ENCODE measurements at regions not wholly inside any gene's neighbourhood (a gene's known extent, or its start where the extent isn't known, plus 50 kb on each side); places are given as distances from the start of the nearest gene placed in this dataset.

DNA sequence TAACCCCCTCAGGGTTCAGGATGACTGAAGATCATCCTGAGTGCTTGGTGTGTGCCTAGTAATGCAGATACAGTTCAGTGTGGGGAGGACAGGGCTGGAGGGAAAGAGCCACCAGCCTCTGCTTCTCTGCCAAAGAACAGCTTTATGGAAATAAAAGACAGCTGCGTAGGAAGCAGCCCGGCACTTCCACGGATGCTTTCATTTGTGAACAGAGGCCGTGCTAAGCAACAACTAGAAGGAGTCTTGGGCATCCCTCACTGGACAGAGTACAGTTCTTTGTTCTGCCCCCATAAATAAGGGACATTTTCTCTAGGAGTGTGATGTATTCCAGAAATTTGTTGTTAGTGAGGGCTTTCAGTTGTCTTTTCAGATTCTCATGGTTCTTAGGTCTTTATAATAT, 194.8 kb upstream of the RGMA start:
- Mint-ChIP-seq H3K36me3 (ENCODE audit: low read depth) (no peaks in the 10 kb centered on the region), H3K4me1 (peaks cover 67% of the 10 kb centered on the region), H3K27me3 (ENCODE audit: low read depth) (no peaks in the 10 kb centered on the region), H3K4me3 (peak overlapping the region; percentile 59), H3K27ac (ENCODE audit: unreplicated experiment) (peak overlapping the region; percentile 85), H3K9me3 (no peaks in the 10 kb centered on the region)
- no peak for DNase-seq (ENCODE audit: low read depth, low spot score)
- TF ChIP-seq, protein P1, sequence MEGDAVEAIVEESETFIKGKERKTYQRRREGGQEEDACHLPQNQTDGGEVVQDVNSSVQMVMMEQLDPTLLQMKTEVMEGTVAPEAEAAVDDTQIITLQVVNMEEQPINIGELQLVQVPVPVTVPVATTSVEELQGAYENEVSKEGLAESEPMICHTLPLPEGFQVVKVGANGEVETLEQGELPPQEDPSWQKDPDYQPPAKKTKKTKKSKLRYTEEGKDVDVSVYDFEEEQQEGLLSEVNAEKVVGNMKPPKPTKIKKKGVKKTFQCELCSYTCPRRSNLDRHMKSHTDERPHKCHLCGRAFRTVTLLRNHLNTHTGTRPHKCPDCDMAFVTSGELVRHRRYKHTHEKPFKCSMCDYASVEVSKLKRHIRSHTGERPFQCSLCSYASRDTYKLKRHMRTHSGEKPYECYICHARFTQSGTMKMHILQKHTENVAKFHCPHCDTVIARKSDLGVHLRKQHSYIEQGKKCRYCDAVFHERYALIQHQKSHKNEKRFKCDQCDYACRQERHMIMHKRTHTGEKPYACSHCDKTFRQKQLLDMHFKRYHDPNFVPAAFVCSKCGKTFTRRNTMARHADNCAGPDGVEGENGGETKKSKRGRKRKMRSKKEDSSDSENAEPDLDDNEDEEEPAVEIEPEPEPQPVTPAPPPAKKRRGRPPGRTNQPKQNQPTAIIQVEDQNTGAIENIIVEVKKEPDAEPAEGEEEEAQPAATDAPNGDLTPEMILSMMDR (conservative IDR thresholded peaks at IDR 0.05): no peak

DNA sequence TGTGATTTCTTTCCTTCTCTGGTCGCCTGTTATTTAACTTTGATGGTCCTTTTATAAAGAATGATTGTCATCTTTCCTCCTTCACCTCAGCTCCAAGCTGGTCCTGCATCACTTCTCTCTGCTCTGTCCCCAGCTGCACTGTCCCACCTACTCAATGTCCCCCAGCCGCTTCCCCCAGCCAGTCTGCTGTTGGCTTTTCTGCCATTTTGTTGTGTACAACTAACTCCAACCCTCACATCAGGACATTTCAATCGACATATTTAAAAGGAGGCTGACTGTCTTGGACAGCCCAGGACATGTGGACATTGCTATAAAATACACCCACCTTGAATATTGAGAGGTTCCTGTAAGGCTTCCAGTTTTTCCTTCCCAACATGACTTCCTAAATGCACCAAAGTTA, 193.8 kb upstream of the RGMA start:
- TF ChIP-seq, protein P1 (conservative IDR thresholded peaks at IDR 0.05): no peak
- H3K4me1 Mint-ChIP-seq: peaks cover 71% of the 10 kb centered on the region
- DNase-seq (ENCODE audit: low read depth, low spot score): no peak
- H3K36me3 Mint-ChIP-seq (ENCODE audit: low read depth): no peaks in the 10 kb centered on the region
- no peak overlapping the region for H3K4me3 Mint-ChIP-seq
- H3K27ac Mint-ChIP-seq (ENCODE audit: unreplicated experiment): peak overlapping the region; percentile 97
- no peaks in the 10 kb centered on the region for H3K9me3 Mint-ChIP-seq
- no peaks in the 10 kb centered on the region for H3K27me3 Mint-ChIP-seq (ENCODE audit: low read depth)

DNA sequence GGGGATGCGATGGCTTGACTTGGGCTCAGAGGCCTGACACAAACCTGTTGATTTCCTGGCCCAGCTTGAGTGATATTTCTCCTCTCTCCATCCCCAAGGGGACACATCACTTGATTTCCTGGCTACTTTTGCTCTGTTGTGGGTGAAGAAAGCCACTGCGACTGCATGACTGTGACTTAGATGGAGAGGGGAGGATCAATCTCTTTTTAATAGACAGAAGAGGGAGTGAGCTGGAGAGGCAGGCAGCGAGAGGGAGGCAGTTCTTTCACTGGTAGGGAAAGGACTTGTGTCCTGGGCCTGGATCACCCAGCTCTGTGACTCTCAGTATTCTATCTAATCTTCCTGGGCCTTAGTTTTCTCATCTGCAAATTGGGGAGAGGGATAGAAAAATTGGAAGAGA, 189.8 kb upstream of the RGMA start:
- Mint-ChIP-seq H3K4me3 (no peak overlapping the region), H3K27ac (ENCODE audit: unreplicated experiment) (peak overlapping the region; percentile 86), H3K36me3 (ENCODE audit: low read depth) (no peaks in the 10 kb centered on the region), H3K4me1 (peaks cover 67% of the 10 kb centered on the region), H3K9me3 (no peaks in the 10 kb centered on the region), H3K27me3 (ENCODE audit: low read depth) (no peaks in the 10 kb centered on the region)
- TF ChIP-seq, protein P1 (conservative IDR thresholded peaks at IDR 0.05): no peak
- no peak for DNase-seq (ENCODE audit: low read depth, low spot score)

DNA sequence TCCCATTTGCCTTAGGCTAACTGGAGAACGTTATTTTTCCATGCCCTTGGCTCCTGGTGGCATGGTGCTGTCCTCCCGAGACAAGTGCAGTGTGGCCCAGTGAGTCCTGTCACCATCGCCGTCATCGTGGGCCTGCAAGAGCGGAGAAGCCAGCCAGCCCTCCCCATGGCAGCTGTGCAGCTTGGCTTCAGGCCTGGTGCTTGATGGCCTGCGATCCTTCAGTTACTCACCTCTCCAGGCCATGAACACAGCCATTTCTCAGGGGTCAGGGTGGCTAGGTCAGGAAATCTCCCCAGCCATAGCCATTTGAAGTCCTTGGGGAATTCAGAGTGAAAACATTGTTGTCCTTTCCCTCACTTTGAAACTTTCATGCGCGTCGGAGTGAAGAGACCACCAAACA, 189.0 kb upstream of the RGMA start:
- no peak for DNase-seq (ENCODE audit: low read depth, low spot score)
- no peaks in the 10 kb centered on the region for H3K9me3 Mint-ChIP-seq
- peaks cover 67% of the 10 kb centered on the region for H3K4me1 Mint-ChIP-seq
- peak overlapping the region; percentile 45 for H3K4me3 Mint-ChIP-seq
- H3K36me3 Mint-ChIP-seq (ENCODE audit: low read depth): no peaks in the 10 kb centered on the region
- H3K27ac Mint-ChIP-seq (ENCODE audit: unreplicated experiment): peak overlapping the region; percentile 86
- TF ChIP-seq, protein P1 (conservative IDR thresholded peaks at IDR 0.05): no peak
- H3K27me3 Mint-ChIP-seq (ENCODE audit: low read depth): no peaks in the 10 kb centered on the region

DNA sequence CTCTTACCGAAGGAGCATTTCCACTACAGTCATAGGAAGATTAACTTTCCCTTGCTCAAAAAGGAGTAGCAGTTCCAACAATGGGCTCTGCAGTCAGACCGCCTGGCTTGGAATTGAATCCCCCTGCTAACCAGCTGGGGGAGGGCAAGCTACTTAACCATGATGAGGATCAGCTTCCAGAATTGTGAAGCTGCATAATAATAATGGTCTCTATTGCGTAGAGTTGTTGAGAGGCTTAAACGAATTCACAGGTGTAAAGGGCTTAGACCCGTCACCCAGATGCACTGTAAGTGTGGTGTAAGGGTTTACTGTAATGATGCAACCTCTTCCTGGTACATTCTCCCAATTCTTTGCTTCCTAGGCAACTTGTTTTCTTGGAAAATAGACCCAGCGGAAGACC, 185.2 kb upstream of the RGMA start:
- H3K27ac Mint-ChIP-seq (ENCODE audit: unreplicated experiment): peak overlapping the region; percentile 22
- H3K9me3 Mint-ChIP-seq: no peaks in the 10 kb centered on the region
- H3K4me1 Mint-ChIP-seq: peaks cover 75% of the 10 kb centered on the region
- no peaks in the 10 kb centered on the region for H3K27me3 Mint-ChIP-seq (ENCODE audit: low read depth)
- no peak for DNase-seq (ENCODE audit: low read depth, low spot score)
- TF ChIP-seq, protein P1 (conservative IDR thresholded peaks at IDR 0.05): no peak
- H3K36me3 Mint-ChIP-seq (ENCODE audit: low read depth): no peaks in the 10 kb centered on the region
- peak overlapping the region; percentile 14 for H3K4me3 Mint-ChIP-seq

DNA sequence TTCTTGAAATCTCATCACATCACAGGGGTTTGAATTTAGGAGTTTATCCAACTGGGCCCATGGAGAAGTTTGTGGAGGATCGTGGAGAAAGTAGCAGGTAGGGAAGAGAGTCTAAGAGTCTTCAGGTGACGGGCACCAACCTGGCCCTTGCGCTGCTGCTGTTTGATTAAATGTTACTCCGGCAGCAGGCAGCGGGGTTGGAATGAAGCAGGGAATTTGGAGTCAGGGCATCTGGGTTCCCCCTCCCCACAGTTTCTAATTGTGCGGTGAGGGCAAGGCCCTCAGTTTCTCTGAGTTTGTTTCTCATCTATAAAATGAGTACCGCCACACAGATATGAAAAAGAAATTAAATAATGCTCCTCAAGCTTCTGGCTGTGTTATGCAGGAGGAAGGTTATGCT, 182.9 kb upstream of the RGMA start:
- TF ChIP-seq, protein P1 (conservative IDR thresholded peaks at IDR 0.05): no peak
- H3K36me3 Mint-ChIP-seq (ENCODE audit: low read depth): no peaks in the 10 kb centered on the region
- no peaks in the 10 kb centered on the region for H3K27me3 Mint-ChIP-seq (ENCODE audit: low read depth)
- no peak for DNase-seq (ENCODE audit: low read depth, low spot score)
- peaks cover 3% of the 10 kb centered on the region for H3K9me3 Mint-ChIP-seq
- H3K4me3 Mint-ChIP-seq: no peak overlapping the region
- H3K4me1 Mint-ChIP-seq: peaks cover 65% of the 10 kb centered on the region
- peak overlapping the region; percentile 1 for H3K27ac Mint-ChIP-seq (ENCODE audit: unreplicated experiment)

Measured in neural crest cell (in vitro differentiated cells).